Astrocyte (in vitro differentiated cells and primary cell): ENCODE measurements at regions not wholly inside any gene's neighbourhood (a gene's known extent, or its start where the extent isn't known, plus 50 kb on each side); places are given as distances from the start of the nearest gene placed in this dataset.

ENCODE experiments used
- DNase-seq: peaks from one replicate; pipeline ENCODE4 v3.0.0-alpha.2; 2010; ENCODE audit warnings: low read depth
- FAIRE-seq: peaks from 2 replicates; lab custom pipeline; 2011; peaks lifted over from hg19 to GRCh38; lab: Jason Lieb, UNC
- H2AFZ ChIP-seq: 2 replicates; pipeline ENCODE4 v1.6.0; 2012; ENCODE audit warnings: low read depth, low read length, inconsistent platforms
- H3K27ac ChIP-seq: 2 replicates; pipeline ENCODE4 v1.5.1; 2011; ENCODE audit warnings: low read depth, low read length, inconsistent platforms
- H3K27me3 ChIP-seq: 2 replicates; pipeline ENCODE4 v1.6.0; 2011; ENCODE audit warnings: low read length, inconsistent platforms; ENCODE audit not compliant: insufficient read depth
- H3K36me3 ChIP-seq: 2 replicates; pipeline ENCODE4 v1.5.1; 2011; ENCODE audit warnings: low read length, inconsistent platforms; ENCODE audit not compliant: insufficient read depth
- H3K4me1 ChIP-seq: 2 replicates; pipeline ENCODE4 v1.5.1; 2011; ENCODE audit warnings: low read length, inconsistent platforms; ENCODE audit not compliant: insufficient read depth
- H3K4me2 ChIP-seq: 2 replicates; pipeline ENCODE4 v1.6.0; 2012; ENCODE audit warnings: low read length, inconsistent platforms
- H3K4me3 ChIP-seq: 2 replicates; pipeline ENCODE4 v1.5.1; 2011; ENCODE audit warnings: low read depth, mild to moderate bottlenecking, low read length, inconsistent platforms; ENCODE audit not compliant: insufficient read depth
- H3K79me2 ChIP-seq: 2 replicates; pipeline ENCODE4 v1.6.0; 2012; ENCODE audit warnings: mild to moderate bottlenecking, low read length, inconsistent platforms; ENCODE audit not compliant: insufficient read depth
- H3K9ac ChIP-seq: 2 replicates; pipeline ENCODE4 v1.6.0; 2012; ENCODE audit warnings: mild to moderate bottlenecking, low read length, inconsistent platforms
- H3K9me3 ChIP-seq: 2 replicates; pipeline ENCODE4 v1.5.1; 2012; ENCODE audit warnings: low read depth, mild to moderate bottlenecking, low read length, inconsistent platforms; ENCODE audit not compliant: insufficient read depth
- H4K20me1 ChIP-seq: 2 replicates; pipeline ENCODE4 v1.6.0; 2012; ENCODE audit warnings: low read length, inconsistent platforms; ENCODE audit not compliant: insufficient read depth
- H3K27ac Mint-ChIP-seq: one replicate; pipeline ENCODE4 v1.8.0; 2021; ENCODE audit warnings: mild to moderate bottlenecking, mixed read lengths; ENCODE audit not compliant: unreplicated experiment
- H3K27me3 Mint-ChIP-seq: one replicate; pipeline ENCODE4 v1.8.0; 2021; ENCODE audit warnings: low read depth, mixed read lengths; ENCODE audit not compliant: unreplicated experiment
- H3K36me3 Mint-ChIP-seq: one replicate; pipeline ENCODE4 v1.8.0; 2021; ENCODE audit warnings: low read depth, mixed read lengths; ENCODE audit not compliant: unreplicated experiment
- H3K4me1 Mint-ChIP-seq: one replicate; pipeline ENCODE4 v1.8.0; 2021; ENCODE audit warnings: low read depth, mixed read lengths; ENCODE audit not compliant: unreplicated experiment
- H3K4me3 Mint-ChIP-seq: one replicate; pipeline ENCODE4 v1.8.0; 2021; ENCODE audit warnings: mild to moderate bottlenecking, moderate library complexity, mixed read lengths; ENCODE audit not compliant: unreplicated experiment
- H3K9me3 Mint-ChIP-seq: one replicate; pipeline ENCODE4 v1.8.0; 2021; ENCODE audit warnings: mild to moderate bottlenecking, mixed read lengths; ENCODE audit not compliant: unreplicated experiment
- EZH2 ChIP-seq: IDR thresholded peaks from 2 replicates; pipeline ENCODE4 v1.6.1; 2012; ENCODE audit warnings: mild to moderate bottlenecking, low read length, inconsistent platforms; ENCODE audit not compliant: insufficient read depth
- TF ChIP-seq, protein P1 (sequence below): IDR thresholded peaks from 2 replicates; pipeline ENCODE4 v1.5.1; 2011; ENCODE audit warnings: low read depth, mild to moderate bottlenecking, inconsistent platforms, low read length, moderate library complexity; ENCODE audit not compliant: insufficient read depth

DNA sequence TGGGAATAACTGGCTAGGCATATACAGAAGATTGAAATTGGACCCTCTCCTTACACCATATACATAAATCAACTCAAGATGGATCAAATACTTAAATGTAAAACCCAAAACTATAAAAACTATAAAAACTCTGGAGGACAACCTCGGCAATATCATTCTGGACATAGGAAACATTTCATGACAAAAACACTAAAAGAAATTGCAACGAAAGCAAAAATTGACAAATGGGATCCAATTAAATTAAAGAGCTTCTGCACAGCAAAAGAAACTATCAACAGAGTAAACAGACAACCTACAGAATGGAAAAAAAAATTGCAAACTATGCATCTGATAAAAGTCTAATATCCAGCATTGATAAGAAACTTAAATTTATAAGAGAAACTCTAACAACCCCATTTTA lies 503.7 kb upstream of the C16orf82 start:
- H4K20me1 ChIP-seq, result no peaks in the 10 kb centered on the region
- no peak overlapping the region for H3K9ac ChIP-seq
- no peak overlapping the region for H3K27ac ChIP-seq
- H3K4me3 ChIP-seq, result no peak overlapping the region
- no peak for FAIRE-seq
- Mint-ChIP-seq H3K4me3 (no peak overlapping the region), H3K27me3 (peaks cover 6% of the 10 kb centered on the region), H3K36me3 (no peaks in the 10 kb centered on the region), H3K9me3 (peaks cover 3% of the 10 kb centered on the region), H3K27ac (no peak overlapping the region), H3K4me1 (no peaks in the 10 kb centered on the region)
- TF ChIP-seq, protein P1, sequence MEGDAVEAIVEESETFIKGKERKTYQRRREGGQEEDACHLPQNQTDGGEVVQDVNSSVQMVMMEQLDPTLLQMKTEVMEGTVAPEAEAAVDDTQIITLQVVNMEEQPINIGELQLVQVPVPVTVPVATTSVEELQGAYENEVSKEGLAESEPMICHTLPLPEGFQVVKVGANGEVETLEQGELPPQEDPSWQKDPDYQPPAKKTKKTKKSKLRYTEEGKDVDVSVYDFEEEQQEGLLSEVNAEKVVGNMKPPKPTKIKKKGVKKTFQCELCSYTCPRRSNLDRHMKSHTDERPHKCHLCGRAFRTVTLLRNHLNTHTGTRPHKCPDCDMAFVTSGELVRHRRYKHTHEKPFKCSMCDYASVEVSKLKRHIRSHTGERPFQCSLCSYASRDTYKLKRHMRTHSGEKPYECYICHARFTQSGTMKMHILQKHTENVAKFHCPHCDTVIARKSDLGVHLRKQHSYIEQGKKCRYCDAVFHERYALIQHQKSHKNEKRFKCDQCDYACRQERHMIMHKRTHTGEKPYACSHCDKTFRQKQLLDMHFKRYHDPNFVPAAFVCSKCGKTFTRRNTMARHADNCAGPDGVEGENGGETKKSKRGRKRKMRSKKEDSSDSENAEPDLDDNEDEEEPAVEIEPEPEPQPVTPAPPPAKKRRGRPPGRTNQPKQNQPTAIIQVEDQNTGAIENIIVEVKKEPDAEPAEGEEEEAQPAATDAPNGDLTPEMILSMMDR, result no peak
- no peak for TF ChIP-seq EZH2
- no peak overlapping the region for H3K4me2 ChIP-seq
- no peak for DNase-seq
- no peaks in the 10 kb centered on the region for H3K27me3 ChIP-seq
- H2AFZ ChIP-seq, result no peak overlapping the region
- H3K36me3 ChIP-seq, result no peaks in the 10 kb centered on the region
- peaks cover 3% of the 10 kb centered on the region for H3K9me3 ChIP-seq
- H3K4me1 ChIP-seq, result no peaks in the 10 kb centered on the region
- no peaks in the 10 kb centered on the region for H3K79me2 ChIP-seq

DNA sequence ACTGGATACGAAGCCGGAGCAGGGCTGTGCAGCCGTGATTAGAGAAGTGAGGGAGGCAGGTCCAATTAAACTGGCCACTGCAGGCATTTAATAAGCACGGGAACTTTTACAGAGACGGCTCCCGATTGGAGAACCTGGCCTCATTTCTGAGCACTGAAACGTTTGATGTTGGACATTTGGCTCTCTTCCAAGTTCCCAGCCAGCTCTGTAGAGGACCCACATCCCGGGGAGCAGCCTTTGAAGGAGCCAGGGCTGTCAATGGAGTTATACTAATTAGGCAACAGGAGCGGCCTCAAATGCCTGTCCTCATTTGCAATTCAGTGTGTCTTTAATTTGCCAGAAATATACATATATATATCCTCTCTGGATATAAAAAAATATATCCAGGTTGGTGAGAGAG lies 499.4 kb upstream of the C16orf82 start:
- H3K79me2 ChIP-seq, result no peaks in the 10 kb centered on the region
- TF ChIP-seq EZH2, result no peak
- TF ChIP-seq, protein P1, result no peak
- H3K27me3 ChIP-seq, result no peaks in the 10 kb centered on the region
- H3K4me1 ChIP-seq, result no peaks in the 10 kb centered on the region
- no peak overlapping the region for H3K4me2 ChIP-seq
- Mint-ChIP-seq H3K27me3 (peaks cover 6% of the 10 kb centered on the region), H3K36me3 (no peaks in the 10 kb centered on the region), H3K27ac (no peak overlapping the region), H3K4me1 (no peaks in the 10 kb centered on the region), H3K9me3 (peaks cover 2% of the 10 kb centered on the region), H3K4me3 (no peak overlapping the region)
- FAIRE-seq, result no peak
- no peak overlapping the region for H3K4me3 ChIP-seq
- H2AFZ ChIP-seq, result no peak overlapping the region
- peaks cover 3% of the 10 kb centered on the region for H3K9me3 ChIP-seq
- no peak overlapping the region for H3K9ac ChIP-seq
- H3K27ac ChIP-seq, result no peak overlapping the region
- no peaks in the 10 kb centered on the region for H4K20me1 ChIP-seq
- H3K36me3 ChIP-seq, result no peaks in the 10 kb centered on the region
- no peak for DNase-seq

DNA sequence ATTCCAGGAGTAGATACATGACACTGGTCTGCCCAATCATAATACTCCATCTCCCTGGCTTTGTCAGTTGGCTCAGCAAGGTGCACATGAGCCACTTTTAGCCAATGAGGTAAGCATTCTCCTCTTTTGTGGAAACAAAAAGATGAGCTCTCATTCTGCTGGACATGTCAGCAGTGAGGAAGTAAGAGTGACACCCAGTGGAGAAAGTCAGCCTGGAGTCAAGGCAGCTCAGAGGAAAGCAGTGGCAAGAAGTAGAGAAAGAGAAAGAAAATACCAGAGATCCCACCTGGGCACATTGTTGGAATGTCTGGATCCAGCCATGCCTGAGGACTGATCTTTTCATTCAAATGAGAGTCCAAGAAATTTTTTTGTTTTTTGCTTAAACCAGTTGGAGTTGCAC lies 496.9 kb upstream of the C16orf82 start:
- no peak for TF ChIP-seq EZH2
- TF ChIP-seq, protein P1, result no peak
- Histone ChIP-seq H3K79me2 (no peaks in the 10 kb centered on the region), H3K9ac (no peak overlapping the region), H3K4me2 (no peak overlapping the region), H4K20me1 (no peaks in the 10 kb centered on the region), H2AFZ (no peak overlapping the region), H3K27ac (no peak overlapping the region), H3K4me3 (no peak overlapping the region), H3K9me3 (peaks cover 3% of the 10 kb centered on the region), H3K27me3 (no peaks in the 10 kb centered on the region), H3K4me1 (no peaks in the 10 kb centered on the region), H3K36me3 (no peaks in the 10 kb centered on the region)
- Mint-ChIP-seq H3K4me3 (no peak overlapping the region), H3K36me3 (no peaks in the 10 kb centered on the region), H3K27ac (no peak overlapping the region), H3K4me1 (no peaks in the 10 kb centered on the region), H3K9me3 (peaks cover 2% of the 10 kb centered on the region), H3K27me3 (peaks cover 6% of the 10 kb centered on the region)
- FAIRE-seq (no peak), DNase-seq (no peak)
